HG02852 (cell line): ENCODE measurements at regions not wholly inside any gene's neighbourhood (a gene's known extent, or its start where the extent isn't known, plus 50 kb on each side); places are given as distances from the start of the nearest gene placed in this dataset.
A peak's percentile ranks its signal among the peaks of the same experiment; 100 is the strongest.

Source experiments
- ATAC-seq: cut with Tn5 transposase; IDR thresholded peaks from one replicate; pipeline ENCODE4 v1.9.1; 2021; ENCODE audit warnings: mild to moderate bottlenecking, moderate library complexity; ENCODE audit not compliant: unreplicated experiment

- ATAC-seq = no peak
Observed at GRCh38 chr7:18151422-18151821, 123.8 kb upstream of the PRPS1L1 start.

- no peak for ATAC-seq
Observed at GRCh38 chr7:18153183-18153748, 125.6 kb upstream of the PRPS1L1 start.

GRCh38 chr7:18154726-18155125, 127.1 kb upstream of the PRPS1L1 start:
- ATAC-seq = no peak

- ATAC-seq = no peak
Observed at GRCh38 chr7:18157233-18157632, 129.6 kb upstream of the PRPS1L1 start.

GRCh38 chr7:18162657-18163056, 135.0 kb upstream of the PRPS1L1 start:
- ATAC-seq = no peak

GRCh38 chr7:18163091-18163490, 135.4 kb upstream of the PRPS1L1 start:
- no peak for ATAC-seq

- no peak for ATAC-seq
Observed at GRCh38 chr7:18165166-18165565, 137.5 kb upstream of the PRPS1L1 start.

GRCh38 chr7:18166002-18166401, 138.4 kb upstream of the PRPS1L1 start:
- no peak for ATAC-seq

GRCh38 chr7:18167815-18168214, 140.2 kb upstream of the PRPS1L1 start:
- no peak for ATAC-seq

GRCh38 chr7:18174996-18175395, 147.3 kb upstream of the PRPS1L1 start:
- no peak for ATAC-seq

GRCh38 chr7:18175801-18176450, 148.3 kb upstream of the PRPS1L1 start:
- ATAC-seq = no peak

GRCh38 chr7:18177129-18177814, 149.6 kb upstream of the PRPS1L1 start:
- no peak for ATAC-seq

GRCh38 chr7:18177815-18178660, 150.4 kb upstream of the PRPS1L1 start:
- peak; percentile 89 for ATAC-seq

- ATAC-seq = no peak
Observed at GRCh38 chr7:18179093-18179492, 151.4 kb upstream of the PRPS1L1 start.

GRCh38 chr7:18180685-18181084, 153.0 kb upstream of the PRPS1L1 start:
- no peak for ATAC-seq

GRCh38 chr7:18189500-18190126, 162.0 kb upstream of the PRPS1L1 start:
- no peak for ATAC-seq

- ATAC-seq = no peak
Observed at GRCh38 chr7:18191341-18191740, 163.7 kb upstream of the PRPS1L1 start.

GRCh38 chr7:18191862-18192625, 164.4 kb upstream of the PRPS1L1 start:
- ATAC-seq = no peak

- no peak for ATAC-seq
Observed at GRCh38 chr7:18194616-18195015, 167.0 kb upstream of the PRPS1L1 start.

- ATAC-seq = no peak
Observed at GRCh38 chr7:18196638-18197037, 169.0 kb upstream of the PRPS1L1 start.
